ENCODE measurements at regions not wholly inside any gene's neighbourhood (a gene's known extent, or its start where the extent isn't known, plus 50 kb on each side); places are given as distances from the start of the nearest gene placed in this dataset.

DNA sequence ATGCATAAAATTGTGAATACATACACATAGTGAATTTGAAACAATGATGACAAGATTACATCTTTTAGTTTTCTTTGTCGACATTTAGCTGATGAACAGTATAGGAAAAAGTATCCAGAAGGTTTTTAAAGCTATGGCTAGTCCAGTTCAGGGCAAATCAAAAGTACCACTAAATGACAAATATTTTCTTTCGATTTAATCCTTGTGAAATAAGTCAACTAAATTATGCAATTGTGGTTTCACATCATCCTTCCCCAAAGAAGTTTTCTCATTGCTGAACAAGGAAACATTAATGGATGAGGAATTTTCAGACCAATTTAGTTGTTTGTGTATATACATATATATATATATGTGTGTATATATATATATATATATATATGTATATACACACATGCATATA is 774.0 kb downstream of the DNAJB9 start:
- WGBS, result 46% methylated on average over 2 of the region's 2 CpGs
- Histone ChIP-seq H3K9ac (ENCODE audit: low read depth in 1 of 2, low read length in 2 of 2) (no peak overlapping the region), H3K27me3 (ENCODE audit: control insufficient read depth in 4 of 4, insufficient read depth in 4 of 4, low read length in 3 of 4) (no peaks in the 10 kb centered on the region), H3K4me3 (ENCODE audit: low read depth in 1 of 3, low read length in 3 of 3) (no peak overlapping the region), H3K9me3 (ENCODE audit: control insufficient read depth in 4 of 4, low read length in 3 of 4) (no peaks in the 10 kb centered on the region), H3K27ac (ENCODE audit: low read depth in 1 of 2, low read length in 2 of 2) (no peak overlapping the region), H3K4me1 (ENCODE audit: control insufficient read depth in 4 of 4, insufficient read depth in 4 of 4, low read length in 3 of 4) (no peaks in the 10 kb centered on the region), H3K36me3 (ENCODE audit: control insufficient read depth in 4 of 4, insufficient read depth in 3 of 4, low read depth in 1 of 4, low read length in 3 of 4) (no peaks in the 10 kb centered on the region)
- TF ChIP-seq TAF1 (conservative IDR thresholded peaks at IDR 0.05) (no peak), FOXA1 (IDR thresholded peaks at IDR 0.05) (no peak), RXRA (IDR thresholded peaks at IDR 0.05) (peak in 1 of 2 donors; percentile 6), RAD21 (IDR thresholded peaks at IDR 0.05) (peak in 1 of 2 donors; percentile 10), HNF4A (conservative IDR thresholded peaks at IDR 0.05) (peak in 1 of 2 donors; percentile 23)
- DNase-seq (ENCODE audit: low spot score), result no peak

DNA sequence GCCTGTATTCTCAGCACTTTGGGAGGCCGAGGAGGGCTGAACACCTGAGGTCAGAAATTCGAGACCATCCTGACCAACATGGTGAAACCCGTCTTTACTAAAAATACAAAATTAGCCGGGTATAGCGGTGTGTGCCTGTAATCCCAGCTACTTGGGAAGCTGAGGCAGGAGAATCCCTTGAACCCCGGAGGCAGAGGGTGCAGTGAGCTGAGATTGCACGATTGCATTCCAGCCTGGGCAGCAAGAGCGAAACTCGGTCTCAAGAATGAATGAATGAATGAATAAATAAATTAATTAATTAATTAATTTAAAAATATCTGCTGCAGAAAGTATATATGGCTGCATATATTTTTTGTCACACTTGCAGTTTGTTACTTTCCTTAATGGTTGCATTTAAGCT is 781.8 kb downstream of the DNAJB9 start:
- no peak overlapping the region for H3K27ac ChIP-seq (ENCODE audit: low read depth in 1 of 2, low read length in 2 of 2)
- H3K4me1 ChIP-seq (ENCODE audit: control insufficient read depth in 4 of 4, insufficient read depth in 4 of 4, low read length in 3 of 4), result no peaks in the 10 kb centered on the region
- no peaks in the 10 kb centered on the region for H3K36me3 ChIP-seq (ENCODE audit: control insufficient read depth in 4 of 4, insufficient read depth in 3 of 4, low read depth in 1 of 4, low read length in 3 of 4)
- 91% methylated on average over 9 of the region's 9 CpGs for WGBS
- H3K4me3 ChIP-seq (ENCODE audit: low read depth in 1 of 3, low read length in 3 of 3), result no peak overlapping the region
- no peak overlapping the region for H3K9ac ChIP-seq (ENCODE audit: low read depth in 1 of 2, low read length in 2 of 2)
- no peaks in the 10 kb centered on the region for H3K9me3 ChIP-seq (ENCODE audit: control insufficient read depth in 4 of 4, low read length in 3 of 4)
- TF ChIP-seq JUND (IDR thresholded peaks at IDR 0.05) (no peak), TAF1 (conservative IDR thresholded peaks at IDR 0.05) (no peak), FOXA1 (IDR thresholded peaks at IDR 0.05) (no peak), HNF4A (conservative IDR thresholded peaks at IDR 0.05) (no peak), RXRA (IDR thresholded peaks at IDR 0.05) (no peak), EGR1 (IDR thresholded peaks at IDR 0.05; ENCODE audit: low read depth in 2 of 2) (no peak), FOXA2 (IDR thresholded peaks at IDR 0.05) (no peak), SP1 (IDR thresholded peaks at IDR 0.05) (no peak), HNF4G (IDR thresholded peaks at IDR 0.05) (no peak), NR2F2 (IDR thresholded peaks at IDR 0.05) (no peak), GABPA (IDR thresholded peaks at IDR 0.05 in 1 of 2, conservative IDR thresholded peaks at IDR 0.05 in 1 of 2) (no peak), RAD21 (IDR thresholded peaks at IDR 0.05) (no peak), YY1 (IDR thresholded peaks at IDR 0.05) (no peak)
- TF ChIP-seq, protein P1, sequence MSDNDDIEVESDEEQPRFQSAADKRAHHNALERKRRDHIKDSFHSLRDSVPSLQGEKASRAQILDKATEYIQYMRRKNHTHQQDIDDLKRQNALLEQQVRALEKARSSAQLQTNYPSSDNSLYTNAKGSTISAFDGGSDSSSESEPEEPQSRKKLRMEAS (IDR thresholded peaks at IDR 0.05), result no peak
- TF ChIP-seq, protein P2, sequence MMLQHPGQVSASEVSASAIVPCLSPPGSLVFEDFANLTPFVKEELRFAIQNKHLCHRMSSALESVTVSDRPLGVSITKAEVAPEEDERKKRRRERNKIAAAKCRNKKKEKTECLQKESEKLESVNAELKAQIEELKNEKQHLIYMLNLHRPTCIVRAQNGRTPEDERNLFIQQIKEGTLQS (IDR thresholded peaks at IDR 0.05), result no peak
- TF ChIP-seq, protein P3, sequence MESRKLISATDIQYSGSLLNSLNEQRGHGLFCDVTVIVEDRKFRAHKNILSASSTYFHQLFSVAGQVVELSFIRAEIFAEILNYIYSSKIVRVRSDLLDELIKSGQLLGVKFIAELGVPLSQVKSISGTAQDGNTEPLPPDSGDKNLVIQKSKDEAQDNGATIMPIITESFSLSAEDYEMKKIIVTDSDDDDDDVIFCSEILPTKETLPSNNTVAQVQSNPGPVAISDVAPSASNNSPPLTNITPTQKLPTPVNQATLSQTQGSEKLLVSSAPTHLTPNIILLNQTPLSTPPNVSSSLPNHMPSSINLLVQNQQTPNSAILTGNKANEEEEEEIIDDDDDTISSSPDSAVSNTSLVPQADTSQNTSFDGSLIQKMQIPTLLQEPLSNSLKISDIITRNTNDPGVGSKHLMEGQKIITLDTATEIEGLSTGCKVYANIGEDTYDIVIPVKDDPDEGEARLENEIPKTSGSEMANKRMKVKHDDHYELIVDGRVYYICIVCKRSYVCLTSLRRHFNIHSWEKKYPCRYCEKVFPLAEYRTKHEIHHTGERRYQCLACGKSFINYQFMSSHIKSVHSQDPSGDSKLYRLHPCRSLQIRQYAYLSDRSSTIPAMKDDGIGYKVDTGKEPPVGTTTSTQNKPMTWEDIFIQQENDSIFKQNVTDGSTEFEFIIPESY (IDR thresholded peaks at IDR 0.05), result no peak
- TF ChIP-seq, protein P4, sequence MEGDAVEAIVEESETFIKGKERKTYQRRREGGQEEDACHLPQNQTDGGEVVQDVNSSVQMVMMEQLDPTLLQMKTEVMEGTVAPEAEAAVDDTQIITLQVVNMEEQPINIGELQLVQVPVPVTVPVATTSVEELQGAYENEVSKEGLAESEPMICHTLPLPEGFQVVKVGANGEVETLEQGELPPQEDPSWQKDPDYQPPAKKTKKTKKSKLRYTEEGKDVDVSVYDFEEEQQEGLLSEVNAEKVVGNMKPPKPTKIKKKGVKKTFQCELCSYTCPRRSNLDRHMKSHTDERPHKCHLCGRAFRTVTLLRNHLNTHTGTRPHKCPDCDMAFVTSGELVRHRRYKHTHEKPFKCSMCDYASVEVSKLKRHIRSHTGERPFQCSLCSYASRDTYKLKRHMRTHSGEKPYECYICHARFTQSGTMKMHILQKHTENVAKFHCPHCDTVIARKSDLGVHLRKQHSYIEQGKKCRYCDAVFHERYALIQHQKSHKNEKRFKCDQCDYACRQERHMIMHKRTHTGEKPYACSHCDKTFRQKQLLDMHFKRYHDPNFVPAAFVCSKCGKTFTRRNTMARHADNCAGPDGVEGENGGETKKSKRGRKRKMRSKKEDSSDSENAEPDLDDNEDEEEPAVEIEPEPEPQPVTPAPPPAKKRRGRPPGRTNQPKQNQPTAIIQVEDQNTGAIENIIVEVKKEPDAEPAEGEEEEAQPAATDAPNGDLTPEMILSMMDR (IDR thresholded peaks at IDR 0.05; ENCODE audit: low read depth, low read length, missing input control), result no peak
- TF ChIP-seq, protein P5, sequence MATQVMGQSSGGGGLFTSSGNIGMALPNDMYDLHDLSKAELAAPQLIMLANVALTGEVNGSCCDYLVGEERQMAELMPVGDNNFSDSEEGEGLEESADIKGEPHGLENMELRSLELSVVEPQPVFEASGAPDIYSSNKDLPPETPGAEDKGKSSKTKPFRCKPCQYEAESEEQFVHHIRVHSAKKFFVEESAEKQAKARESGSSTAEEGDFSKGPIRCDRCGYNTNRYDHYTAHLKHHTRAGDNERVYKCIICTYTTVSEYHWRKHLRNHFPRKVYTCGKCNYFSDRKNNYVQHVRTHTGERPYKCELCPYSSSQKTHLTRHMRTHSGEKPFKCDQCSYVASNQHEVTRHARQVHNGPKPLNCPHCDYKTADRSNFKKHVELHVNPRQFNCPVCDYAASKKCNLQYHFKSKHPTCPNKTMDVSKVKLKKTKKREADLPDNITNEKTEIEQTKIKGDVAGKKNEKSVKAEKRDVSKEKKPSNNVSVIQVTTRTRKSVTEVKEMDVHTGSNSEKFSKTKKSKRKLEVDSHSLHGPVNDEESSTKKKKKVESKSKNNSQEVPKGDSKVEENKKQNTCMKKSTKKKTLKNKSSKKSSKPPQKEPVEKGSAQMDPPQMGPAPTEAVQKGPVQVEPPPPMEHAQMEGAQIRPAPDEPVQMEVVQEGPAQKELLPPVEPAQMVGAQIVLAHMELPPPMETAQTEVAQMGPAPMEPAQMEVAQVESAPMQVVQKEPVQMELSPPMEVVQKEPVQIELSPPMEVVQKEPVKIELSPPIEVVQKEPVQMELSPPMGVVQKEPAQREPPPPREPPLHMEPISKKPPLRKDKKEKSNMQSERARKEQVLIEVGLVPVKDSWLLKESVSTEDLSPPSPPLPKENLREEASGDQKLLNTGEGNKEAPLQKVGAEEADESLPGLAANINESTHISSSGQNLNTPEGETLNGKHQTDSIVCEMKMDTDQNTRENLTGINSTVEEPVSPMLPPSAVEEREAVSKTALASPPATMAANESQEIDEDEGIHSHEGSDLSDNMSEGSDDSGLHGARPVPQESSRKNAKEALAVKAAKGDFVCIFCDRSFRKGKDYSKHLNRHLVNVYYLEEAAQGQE (IDR thresholded peaks at IDR 0.05), result no peak
- no peaks in the 10 kb centered on the region for H3K27me3 ChIP-seq (ENCODE audit: control insufficient read depth in 4 of 4, insufficient read depth in 4 of 4, low read length in 3 of 4)
- DNase-seq (ENCODE audit: low spot score), result no peak

Measured in liver (tissue), 8 donors.